Osteocyte (in vitro differentiated cells): ENCODE measurements at regions not wholly inside any gene's neighbourhood (a gene's known extent, or its start where the extent isn't known, plus 50 kb on each side); places are given as distances from the start of the nearest gene placed in this dataset.

Experiments
- DNase-seq: peaks from one replicate; pipeline ENCODE4 v3.0.0; 2021; ENCODE audit warnings: mixed read lengths; ENCODE audit not compliant: unreplicated experiment; ENCODE audit errors: extremely low spot score
- H3K27ac Mint-ChIP-seq: one replicate; pipeline ENCODE4 v1.8.0; 2021; ENCODE audit warnings: mild to moderate bottlenecking, mixed read lengths; ENCODE audit not compliant: unreplicated experiment
- H3K27me3 Mint-ChIP-seq: one replicate; pipeline ENCODE4 v1.8.0; 2021; ENCODE audit warnings: mixed read lengths; ENCODE audit not compliant: unreplicated experiment
- H3K36me3 Mint-ChIP-seq: one replicate; pipeline ENCODE4 v1.8.0; 2021; ENCODE audit warnings: mixed read lengths; ENCODE audit not compliant: unreplicated experiment
- H3K4me1 Mint-ChIP-seq: one replicate; pipeline ENCODE4 v1.8.0; 2021; ENCODE audit warnings: mixed read lengths; ENCODE audit not compliant: unreplicated experiment
- H3K4me3 Mint-ChIP-seq: one replicate; pipeline ENCODE4 v1.8.0; 2021; ENCODE audit warnings: mild to moderate bottlenecking, moderate library complexity, mixed read lengths; ENCODE audit not compliant: unreplicated experiment
- H3K9me3 Mint-ChIP-seq: one replicate; pipeline ENCODE4 v1.8.0; 2021; ENCODE audit warnings: mixed read lengths; ENCODE audit not compliant: unreplicated experiment
- TF ChIP-seq, protein P1 (sequence below): fragments of 200-600 bp; sonication (generic); IDR thresholded peaks from 2 replicates; pipeline ENCODE4 v1.5.0; 2021; ENCODE audit warnings: antibody characterized with exemption, mild to moderate bottlenecking, moderate library complexity

- H3K27me3 Mint-ChIP-seq = no peaks in the 10 kb centered on the region
- no peak for DNase-seq
These were observed 792.8 kb downstream of the USP25 start for GRCh38 chr21:16522548-16522947.

DNA sequence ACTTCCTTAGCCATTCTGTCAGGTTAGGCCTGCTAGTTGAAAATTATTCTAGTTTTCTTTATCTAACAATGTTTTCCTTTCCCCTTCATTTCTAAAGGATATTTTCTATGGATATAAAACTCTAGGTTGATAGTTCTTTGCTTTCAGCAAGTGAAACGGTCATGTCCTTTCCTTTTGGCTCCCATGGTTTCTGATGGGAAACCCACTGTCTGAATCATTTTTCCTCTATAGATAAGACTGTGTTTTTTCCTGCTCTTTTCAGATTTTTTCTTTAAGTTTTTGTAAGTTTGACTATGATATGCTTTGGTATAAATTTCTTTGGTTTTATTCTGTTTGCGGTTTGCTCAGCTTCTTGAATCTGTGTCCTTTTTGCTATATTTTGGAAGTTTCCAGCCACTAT, 800.9 kb downstream of the USP25 start:
- no peak overlapping the region for H3K4me3 Mint-ChIP-seq
- TF ChIP-seq, protein P1, sequence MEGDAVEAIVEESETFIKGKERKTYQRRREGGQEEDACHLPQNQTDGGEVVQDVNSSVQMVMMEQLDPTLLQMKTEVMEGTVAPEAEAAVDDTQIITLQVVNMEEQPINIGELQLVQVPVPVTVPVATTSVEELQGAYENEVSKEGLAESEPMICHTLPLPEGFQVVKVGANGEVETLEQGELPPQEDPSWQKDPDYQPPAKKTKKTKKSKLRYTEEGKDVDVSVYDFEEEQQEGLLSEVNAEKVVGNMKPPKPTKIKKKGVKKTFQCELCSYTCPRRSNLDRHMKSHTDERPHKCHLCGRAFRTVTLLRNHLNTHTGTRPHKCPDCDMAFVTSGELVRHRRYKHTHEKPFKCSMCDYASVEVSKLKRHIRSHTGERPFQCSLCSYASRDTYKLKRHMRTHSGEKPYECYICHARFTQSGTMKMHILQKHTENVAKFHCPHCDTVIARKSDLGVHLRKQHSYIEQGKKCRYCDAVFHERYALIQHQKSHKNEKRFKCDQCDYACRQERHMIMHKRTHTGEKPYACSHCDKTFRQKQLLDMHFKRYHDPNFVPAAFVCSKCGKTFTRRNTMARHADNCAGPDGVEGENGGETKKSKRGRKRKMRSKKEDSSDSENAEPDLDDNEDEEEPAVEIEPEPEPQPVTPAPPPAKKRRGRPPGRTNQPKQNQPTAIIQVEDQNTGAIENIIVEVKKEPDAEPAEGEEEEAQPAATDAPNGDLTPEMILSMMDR = no peak

More at GRCh38 chr21:16522548-16522947, 792.8 kb downstream of the USP25 start:
- Mint-ChIP-seq H3K36me3 (peaks cover 14% of the 10 kb centered on the region), H3K27ac (peak overlapping the region; percentile 2), H3K4me3 (no peak overlapping the region), H3K4me1 (peaks cover 25% of the 10 kb centered on the region), H3K9me3 (peaks cover 10% of the 10 kb centered on the region)
- TF ChIP-seq, protein P1 = no peak

GRCh38 chr21:16532840-16533239, 803.1 kb downstream of the USP25 start:
- Mint-ChIP-seq H3K36me3 (peaks cover 10% of the 10 kb centered on the region), H3K4me3 (no peak overlapping the region), H3K27ac (no peak overlapping the region), H3K9me3 (peaks cover 12% of the 10 kb centered on the region), H3K27me3 (no peaks in the 10 kb centered on the region), H3K4me1 (peaks cover 31% of the 10 kb centered on the region)
- no peak for DNase-seq
- TF ChIP-seq, protein P1 = no peak

More for the DNA sequence above, 800.9 kb downstream of the USP25 start:
- H3K27ac Mint-ChIP-seq = no peak overlapping the region
- H3K36me3 Mint-ChIP-seq = peaks cover 14% of the 10 kb centered on the region
- H3K9me3 Mint-ChIP-seq = peaks cover 12% of the 10 kb centered on the region
- H3K27me3 Mint-ChIP-seq = no peaks in the 10 kb centered on the region
- no peak for DNase-seq
- H3K4me1 Mint-ChIP-seq = peaks cover 25% of the 10 kb centered on the region

- H3K4me1 Mint-ChIP-seq = peaks cover 31% of the 10 kb centered on the region
- peaks cover 12% of the 10 kb centered on the region for H3K9me3 Mint-ChIP-seq
- no peak overlapping the region for H3K4me3 Mint-ChIP-seq
- peaks cover 10% of the 10 kb centered on the region for H3K36me3 Mint-ChIP-seq
- TF ChIP-seq, protein P1 = no peak
- H3K27ac Mint-ChIP-seq = peak overlapping the region; percentile 2
- no peaks in the 10 kb centered on the region for H3K27me3 Mint-ChIP-seq
- DNase-seq = no peak
These were observed 804.1 kb downstream of the USP25 start for GRCh38 chr21:16533692-16534407.

- no peaks in the 10 kb centered on the region for H3K27me3 Mint-ChIP-seq
- no peak overlapping the region for H3K4me3 Mint-ChIP-seq
- H3K4me1 Mint-ChIP-seq = peaks cover 31% of the 10 kb centered on the region
- TF ChIP-seq, protein P1 = no peak
- peak overlapping the region; percentile 2 for H3K27ac Mint-ChIP-seq
- peaks cover 13% of the 10 kb centered on the region for H3K36me3 Mint-ChIP-seq
- H3K9me3 Mint-ChIP-seq = peaks cover 12% of the 10 kb centered on the region
- no peak for DNase-seq
These were observed 804.8 kb downstream of the USP25 start for GRCh38 chr21:16534408-16535101.
